ENCODE measurements at regions not wholly inside any gene's neighbourhood (a gene's known extent, or its start where the extent isn't known, plus 50 kb on each side); places are given as distances from the start of the nearest gene placed in this dataset.
A peak's percentile ranks its signal among the peaks of the same experiment; 100 is the strongest.
"Not testable (repeated sequence)": the region's sequence is repeated elsewhere in the genome, so short reads cannot be mapped to it uniquely, and the experiment has no call there.

DNA sequence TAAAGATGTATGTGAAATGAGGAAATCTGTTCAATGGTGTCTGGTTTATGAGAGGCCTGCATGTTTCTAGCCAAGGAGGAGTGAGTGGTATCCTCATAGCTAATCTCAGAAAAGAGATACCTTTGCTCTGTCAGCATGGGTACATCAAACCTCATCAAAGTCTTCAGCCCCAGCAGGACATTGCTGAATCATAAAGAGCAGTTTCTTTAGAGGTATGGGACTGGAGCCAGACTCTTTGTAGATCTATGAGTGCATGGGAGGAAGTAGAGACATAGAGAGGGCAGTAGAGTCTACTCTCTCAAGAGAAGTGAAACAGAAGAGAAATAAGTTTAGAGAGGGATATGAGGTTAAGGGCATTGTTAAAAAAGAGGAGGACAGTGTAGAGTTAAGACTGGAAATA, 1950.9 kb downstream of the ARAP2 start:
- DNase-seq = no peak
- TF ChIP-seq, protein P1, sequence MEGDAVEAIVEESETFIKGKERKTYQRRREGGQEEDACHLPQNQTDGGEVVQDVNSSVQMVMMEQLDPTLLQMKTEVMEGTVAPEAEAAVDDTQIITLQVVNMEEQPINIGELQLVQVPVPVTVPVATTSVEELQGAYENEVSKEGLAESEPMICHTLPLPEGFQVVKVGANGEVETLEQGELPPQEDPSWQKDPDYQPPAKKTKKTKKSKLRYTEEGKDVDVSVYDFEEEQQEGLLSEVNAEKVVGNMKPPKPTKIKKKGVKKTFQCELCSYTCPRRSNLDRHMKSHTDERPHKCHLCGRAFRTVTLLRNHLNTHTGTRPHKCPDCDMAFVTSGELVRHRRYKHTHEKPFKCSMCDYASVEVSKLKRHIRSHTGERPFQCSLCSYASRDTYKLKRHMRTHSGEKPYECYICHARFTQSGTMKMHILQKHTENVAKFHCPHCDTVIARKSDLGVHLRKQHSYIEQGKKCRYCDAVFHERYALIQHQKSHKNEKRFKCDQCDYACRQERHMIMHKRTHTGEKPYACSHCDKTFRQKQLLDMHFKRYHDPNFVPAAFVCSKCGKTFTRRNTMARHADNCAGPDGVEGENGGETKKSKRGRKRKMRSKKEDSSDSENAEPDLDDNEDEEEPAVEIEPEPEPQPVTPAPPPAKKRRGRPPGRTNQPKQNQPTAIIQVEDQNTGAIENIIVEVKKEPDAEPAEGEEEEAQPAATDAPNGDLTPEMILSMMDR (IDR thresholded peaks at IDR 0.05; ENCODE audit: low read depth, low read length) = no peak
- no peaks in the 10 kb centered on the region for H3K4me1 ChIP-seq
- no peak overlapping the region for H3K4me3 ChIP-seq (ENCODE audit: low read depth, low read length)
- no peaks in the 10 kb centered on the region for H3K36me3 ChIP-seq
- no peaks in the 10 kb centered on the region for H3K9me3 ChIP-seq
- no peaks in the 10 kb centered on the region for H3K27me3 ChIP-seq

DNA sequence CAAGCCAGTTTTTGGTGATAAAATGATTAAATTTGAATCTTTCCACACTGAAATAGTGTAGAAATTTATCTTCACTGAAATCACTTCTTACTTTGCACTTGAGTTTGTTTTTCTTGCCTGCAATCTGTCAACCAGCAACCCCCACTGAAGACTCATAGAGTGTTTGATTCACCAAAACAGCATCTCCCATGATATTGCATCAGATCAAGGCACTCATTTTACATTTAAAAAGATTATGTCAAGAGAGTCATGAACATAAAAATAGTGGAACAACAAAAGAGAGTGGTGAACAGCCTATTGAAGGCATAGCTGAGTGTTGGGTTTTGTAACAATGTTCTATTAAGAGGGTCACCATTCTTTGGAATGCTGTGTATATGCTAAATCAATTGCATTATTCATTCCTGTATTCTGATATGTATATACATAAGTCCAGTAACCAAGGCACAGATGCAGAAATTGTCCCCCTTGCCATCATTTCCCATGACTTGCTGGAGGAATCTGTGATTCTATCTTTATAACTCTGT, 1934.9 kb downstream of the ARAP2 start:
- TF ChIP-seq, protein P1 (IDR thresholded peaks at IDR 0.05; ENCODE audit: low read depth, low read length) = no peak
- H3K4me1 ChIP-seq = peaks cover 4% of the 10 kb centered on the region; the same call in 1 of the 2 replicates
- no peak overlapping the region for H3K4me3 ChIP-seq (ENCODE audit: low read depth, low read length)
- no peak for DNase-seq
- H3K27me3 ChIP-seq = no peaks in the 10 kb centered on the region
- H3K9me3 ChIP-seq = no peaks in the 10 kb centered on the region
- no peaks in the 10 kb centered on the region for H3K36me3 ChIP-seq

GRCh38 chr4:34318773-34319172, 1925.5 kb downstream of the ARAP2 start:
- TF ChIP-seq, protein P1 (IDR thresholded peaks at IDR 0.05; ENCODE audit: low read depth, low read length) = no peak
- Histone ChIP-seq H3K4me1 (peaks cover 15% of the 10 kb centered on the region), H3K36me3 (no peaks in the 10 kb centered on the region), H3K4me3 (ENCODE audit: low read depth, low read length) (no peak overlapping the region), H3K9me3 (0 out of 2 replicates have a peak, but pooled peaks cover 3% of the 10 kb centered on the region), H3K27me3 (no peaks in the 10 kb centered on the region)
- DNase-seq = no peak

DNA sequence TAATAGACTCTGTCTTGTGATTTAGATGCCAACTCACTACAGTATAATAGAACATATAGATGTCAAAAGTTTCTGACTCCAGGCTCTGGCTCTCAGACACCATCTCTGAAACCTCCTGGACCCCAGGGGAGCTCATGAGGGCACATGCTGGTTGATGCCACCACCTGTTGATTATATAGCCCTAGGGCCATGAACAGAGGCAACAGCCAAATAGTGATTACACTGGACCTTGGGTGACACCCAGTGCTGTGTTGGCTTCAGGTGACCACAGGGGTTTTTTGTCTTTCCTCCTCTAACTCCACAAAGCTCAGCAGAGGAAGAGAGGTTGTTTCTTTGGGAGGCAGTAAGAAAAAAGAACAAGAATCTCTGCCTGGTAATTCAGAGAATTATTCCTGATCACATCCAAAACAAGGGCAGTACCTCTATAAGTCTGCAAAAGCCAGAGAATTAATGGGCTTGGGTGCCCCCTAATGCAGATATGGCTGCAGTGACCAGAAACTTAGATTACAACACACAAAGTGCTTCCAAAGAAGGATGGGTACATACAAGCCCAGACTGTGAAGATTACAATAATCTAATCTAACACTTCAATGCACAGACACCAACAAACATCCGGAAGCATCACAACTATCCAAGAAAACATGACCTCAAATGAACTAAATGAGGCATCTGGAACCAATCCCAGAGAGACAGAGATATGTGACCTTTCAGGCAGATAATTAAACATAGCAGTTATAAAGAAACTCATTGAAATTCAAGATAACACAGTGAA, 1920.6 kb downstream of the ARAP2 start:
- no peaks in the 10 kb centered on the region for H3K36me3 ChIP-seq
- DNase-seq = peak; percentile 33
- TF ChIP-seq, protein P1 (IDR thresholded peaks at IDR 0.05; ENCODE audit: low read depth, low read length) = peak; percentile 51
- H3K9me3 ChIP-seq = 0 out of 2 replicates have a peak, but pooled peaks cover 3% of the 10 kb centered on the region
- H3K4me1 ChIP-seq = peaks cover 11% of the 10 kb centered on the region
- no peaks in the 10 kb centered on the region for H3K27me3 ChIP-seq
- H3K4me3 ChIP-seq (ENCODE audit: low read depth, low read length) = no peak overlapping the region

DNA sequence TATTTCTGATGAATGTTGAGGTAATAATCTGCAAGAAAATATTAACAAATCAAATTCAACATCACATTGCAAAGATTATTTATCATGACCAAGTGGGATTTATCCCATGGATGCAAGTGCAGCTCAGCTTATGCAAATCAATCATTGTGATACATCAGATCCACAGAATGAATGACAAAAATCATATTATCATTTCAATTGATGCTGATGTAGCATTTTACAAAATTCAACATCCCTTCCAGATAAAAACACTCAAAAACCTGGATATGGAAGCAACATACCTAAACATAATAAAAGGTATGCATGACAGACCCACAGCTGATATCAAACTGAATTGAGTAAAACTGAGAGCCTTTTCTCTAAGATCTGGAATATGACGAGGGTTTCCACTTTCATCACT, 1915.4 kb downstream of the ARAP2 start:
- DNase-seq = no peak
- no peak overlapping the region for H3K4me3 ChIP-seq (ENCODE audit: low read depth, low read length)
- no peaks in the 10 kb centered on the region for H3K9me3 ChIP-seq
- no peaks in the 10 kb centered on the region for H3K4me1 ChIP-seq
- TF ChIP-seq, protein P1 (IDR thresholded peaks at IDR 0.05; ENCODE audit: low read depth, low read length) = no peak
- H3K36me3 ChIP-seq = no peaks in the 10 kb centered on the region
- no peaks in the 10 kb centered on the region for H3K27me3 ChIP-seq

GRCh38 chr4:34335156-34335555, 1909.2 kb downstream of the ARAP2 start:
- H3K4me1 ChIP-seq; H3K27me3 ChIP-seq; H3K4me3 ChIP-seq (ENCODE audit: low read depth, low read length); H3K9me3 ChIP-seq; H3K36me3 ChIP-seq; DNase-seq: not testable (repeated sequence)

- DNase-seq; H3K27me3 ChIP-seq; H3K4me1 ChIP-seq; H3K36me3 ChIP-seq; H3K9me3 ChIP-seq; H3K4me3 ChIP-seq (ENCODE audit: low read depth, low read length): not testable (repeated sequence)
Observed at GRCh38 chr4:34335556-34335955, 1908.8 kb downstream of the ARAP2 start.

All from BE2C (cell line).